GM21526 (cell line): ENCODE measurements at regions not wholly inside any gene's neighbourhood (a gene's known extent, or its start where the extent isn't known, plus 50 kb on each side); places are given as distances from the start of the nearest gene placed in this dataset.
A peak's percentile ranks its signal among the peaks of the same experiment; 100 is the strongest.
"Not testable (repeated sequence)": the region's sequence is repeated elsewhere in the genome, so short reads cannot be mapped to it uniquely, and the experiment has no call there.

Experiments
- ATAC-seq: cut with Tn5 transposase; IDR thresholded peaks from one replicate; pipeline ENCODE4 v1.9.1; 2021; ENCODE audit warnings: moderate library complexity; ENCODE audit not compliant: unreplicated experiment, low FRiP score

DNA sequence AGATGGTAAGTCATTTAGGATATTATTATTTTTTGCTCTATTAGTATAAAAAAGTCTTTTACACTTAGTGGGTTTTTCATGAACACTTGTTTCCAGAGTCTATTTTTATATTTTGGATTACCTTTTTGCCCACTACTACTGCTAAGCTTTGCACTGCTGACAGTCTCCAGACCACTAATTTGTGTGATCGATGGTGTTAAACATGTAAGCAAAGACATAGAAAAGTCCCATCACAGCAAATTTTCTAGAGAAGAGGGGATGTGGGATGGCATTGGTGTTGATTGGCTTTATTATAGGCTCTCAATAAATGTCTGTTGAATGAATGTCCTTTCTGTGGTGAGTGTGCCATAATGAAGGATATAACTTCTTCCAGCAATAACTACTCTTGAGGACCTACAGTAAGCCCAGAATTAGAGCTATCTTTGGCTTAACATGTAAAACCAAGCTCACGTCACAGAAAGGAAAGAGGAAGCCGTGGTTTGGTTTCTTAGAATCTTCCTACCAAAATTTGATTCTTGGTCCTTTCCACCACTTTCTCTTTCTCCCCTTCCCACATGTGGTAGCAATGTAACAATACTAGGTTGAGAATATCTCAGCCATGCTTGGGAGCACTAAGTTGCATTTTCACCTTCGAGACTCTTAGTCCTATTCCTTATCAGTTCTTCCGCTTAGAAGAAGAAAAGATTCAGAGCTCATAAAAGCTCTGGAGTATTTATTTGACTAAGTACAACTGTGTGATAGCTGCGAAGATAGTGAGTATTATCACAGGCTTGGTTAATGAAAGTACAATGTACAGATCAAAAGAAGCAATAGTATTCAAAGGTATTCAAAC, 90.6 kb upstream of the UMPS start:
- ATAC-seq, result peak; percentile 63

GRCh38 chr3:124640635-124641306, 89.5 kb upstream of the UMPS start:
- no peak for ATAC-seq

DNA sequence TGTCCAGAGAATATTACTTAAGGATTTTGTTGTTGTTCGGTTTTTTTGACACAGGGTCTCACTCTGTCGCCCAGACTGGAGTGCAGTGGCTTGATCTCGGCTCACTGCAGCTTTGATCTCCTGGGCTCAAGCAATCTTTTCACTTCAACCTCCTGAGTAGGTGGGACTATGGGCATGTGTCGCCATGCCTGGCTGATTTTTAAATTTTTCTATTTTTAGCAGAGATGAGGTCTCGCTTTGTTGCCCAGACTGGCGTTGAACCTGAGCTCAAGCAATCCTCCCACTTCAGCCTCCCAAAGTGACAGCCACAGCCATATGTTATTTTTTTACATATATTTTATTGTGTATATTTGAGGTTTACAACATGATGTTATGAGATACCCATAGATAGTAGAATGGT, 86.8 kb upstream of the UMPS start:
- no peak for ATAC-seq

DNA sequence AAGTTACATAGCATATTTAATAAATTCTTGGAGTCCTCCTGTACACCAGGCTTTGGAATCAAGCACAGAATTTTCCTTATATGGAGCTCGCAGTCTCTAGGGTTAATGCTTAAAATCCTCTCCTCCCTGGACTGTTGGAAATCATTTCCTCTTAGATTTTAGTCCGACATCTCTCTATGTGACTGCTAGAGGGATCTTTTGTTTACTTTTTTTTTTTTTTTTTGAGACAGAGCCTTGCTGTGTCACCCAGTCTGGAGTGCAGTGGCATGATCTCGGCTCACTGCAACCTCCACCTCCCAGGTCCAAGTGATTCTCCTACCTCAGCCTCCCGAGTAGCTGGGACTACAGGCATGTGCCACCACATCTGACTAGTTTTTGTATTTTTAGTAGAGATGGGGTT, 84.1 kb upstream of the UMPS start:
- ATAC-seq, result not testable (repeated sequence)

- ATAC-seq, result no peak
Measured at GRCh38 chr3:124648551-124648950, 81.7 kb upstream of the UMPS start.

- no peak for ATAC-seq
Measured at GRCh38 chr3:124650798-124651197, 79.5 kb upstream of the UMPS start.

DNA sequence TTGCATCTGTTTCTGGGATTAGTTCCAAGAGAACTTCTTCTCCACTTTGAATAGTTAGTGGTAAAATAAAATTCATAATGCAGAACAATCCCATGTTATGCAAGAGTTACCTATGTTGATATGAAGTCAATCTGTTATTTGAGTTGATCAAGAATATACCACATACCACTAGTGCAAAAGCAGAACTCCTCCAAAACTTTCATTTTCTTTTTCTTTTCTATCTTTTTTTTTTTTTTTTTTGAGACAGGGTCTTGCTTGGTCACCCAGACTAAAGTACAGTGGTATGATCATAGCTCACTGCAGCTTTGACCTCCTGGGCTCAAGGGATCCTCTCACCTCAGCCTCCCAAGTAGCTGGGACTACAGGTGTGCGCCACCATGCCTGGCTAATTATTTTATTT, 78.8 kb upstream of the UMPS start:
- not testable (repeated sequence) for ATAC-seq

GRCh38 chr3:124652009-124652408, 78.2 kb upstream of the UMPS start:
- no peak for ATAC-seq

DNA sequence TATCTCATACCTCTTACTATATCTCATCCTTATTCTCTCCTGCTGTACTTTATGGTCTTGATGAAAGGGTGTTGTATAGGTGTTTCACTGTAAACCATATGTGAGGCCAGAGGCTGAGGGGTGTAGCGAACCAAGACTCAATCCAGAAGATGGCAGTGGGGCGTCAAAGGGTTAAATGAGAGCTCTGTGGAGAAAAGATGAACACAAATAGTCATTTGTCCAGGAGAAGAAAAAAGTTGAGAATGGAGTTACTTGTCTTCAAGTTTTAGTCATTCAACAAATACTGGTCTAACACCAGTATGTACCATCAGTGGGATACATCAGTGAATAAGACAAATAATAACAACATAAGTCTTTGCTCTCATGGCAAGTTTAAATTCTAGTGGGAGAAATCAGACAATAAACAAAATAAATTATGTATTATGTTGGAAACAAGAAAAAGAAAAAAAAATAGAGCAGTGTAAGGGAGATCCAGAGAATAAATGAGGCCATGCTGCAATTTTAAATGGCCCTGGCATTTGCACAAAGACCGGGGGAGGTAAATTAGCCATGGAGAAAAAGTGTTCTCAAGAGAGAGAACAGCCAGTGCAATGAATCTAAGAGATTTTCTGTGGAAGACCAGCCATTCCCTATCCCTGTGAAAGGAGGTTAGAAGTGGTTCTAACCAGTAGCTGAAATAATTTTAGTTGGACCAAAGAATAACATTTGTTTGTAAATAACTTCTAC, 77.0 kb upstream of the UMPS start:
- ATAC-seq, result no peak

DNA sequence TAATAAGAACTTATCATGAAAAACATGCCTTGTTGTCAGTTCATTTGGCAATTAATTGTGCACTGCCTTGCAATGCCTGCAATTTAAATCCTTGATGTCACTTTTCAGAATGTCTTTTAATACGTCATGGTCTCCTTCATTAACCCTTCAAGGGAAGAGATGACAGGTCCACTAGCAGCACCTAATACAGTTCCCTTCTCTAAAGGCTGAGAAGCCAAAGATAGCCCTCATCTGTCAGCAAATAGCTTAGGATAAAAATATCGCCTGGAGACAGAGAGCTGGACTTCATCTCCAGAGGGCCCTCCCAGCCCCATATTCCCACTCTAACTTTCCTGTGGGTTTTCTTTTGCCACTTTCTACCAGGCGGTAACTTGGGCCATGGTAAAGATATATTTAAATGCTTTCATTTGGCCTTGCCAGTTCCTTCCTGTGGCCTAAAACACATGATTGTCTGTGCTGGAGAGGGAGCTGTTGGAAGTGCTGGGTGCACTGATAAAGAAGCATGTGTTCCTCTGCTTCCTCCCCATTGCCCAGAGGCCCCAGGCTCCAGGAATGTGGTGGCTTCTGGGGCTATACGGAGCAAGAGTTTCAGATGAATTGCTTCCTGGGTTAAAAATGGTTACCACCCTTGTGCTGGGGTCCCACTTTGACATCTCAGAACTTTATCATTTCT, 76.3 kb upstream of the UMPS start:
- ATAC-seq, result no peak

DNA sequence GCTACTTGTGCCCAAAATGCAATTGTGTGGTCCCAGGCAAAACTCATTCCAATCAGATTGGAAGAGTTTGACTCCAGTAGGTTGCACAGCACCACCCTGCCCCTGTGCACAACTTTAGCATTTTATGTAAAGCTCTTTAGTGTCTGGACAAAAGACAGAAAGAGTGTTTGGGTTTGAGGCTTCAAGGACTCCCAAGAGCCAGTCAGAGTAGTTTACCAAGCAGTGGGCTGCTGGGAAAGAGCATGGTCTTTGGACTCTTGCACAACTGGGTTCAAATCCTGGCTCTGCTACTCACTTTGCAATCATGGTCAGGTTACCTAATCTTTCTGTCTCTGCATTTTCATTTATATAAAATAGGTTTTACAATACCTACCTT, 75.8 kb upstream of the UMPS start:
- no peak for ATAC-seq

- no peak for ATAC-seq
Measured at GRCh38 chr3:124656531-124656930, 73.7 kb upstream of the UMPS start.

- no peak for ATAC-seq
Measured at GRCh38 chr3:124657138-124657537, 73.1 kb upstream of the UMPS start.

- ATAC-seq, result no peak
Measured at GRCh38 chr3:124658270-124658669, 72.0 kb upstream of the UMPS start.

DNA sequence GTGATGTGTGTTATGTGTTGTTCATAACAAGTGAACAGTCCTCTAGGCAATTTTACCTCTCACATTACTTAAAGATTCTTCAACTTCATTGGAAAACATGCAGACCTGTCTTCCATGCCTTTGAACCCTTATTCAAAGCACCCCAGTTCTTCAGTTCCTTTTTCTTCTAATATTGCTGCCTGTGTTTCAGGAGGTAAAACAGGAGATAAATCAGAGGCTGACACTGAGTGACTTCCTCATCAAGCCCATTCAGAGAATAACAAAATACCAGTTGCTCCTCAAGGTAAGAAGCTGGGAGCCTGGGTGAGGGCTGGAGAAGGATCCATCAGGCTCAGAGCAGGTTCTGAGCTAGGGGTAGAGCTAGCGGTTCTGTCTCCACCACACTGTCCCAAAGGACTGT, 71.1 kb upstream of the UMPS start:
- ATAC-seq, result no peak

DNA sequence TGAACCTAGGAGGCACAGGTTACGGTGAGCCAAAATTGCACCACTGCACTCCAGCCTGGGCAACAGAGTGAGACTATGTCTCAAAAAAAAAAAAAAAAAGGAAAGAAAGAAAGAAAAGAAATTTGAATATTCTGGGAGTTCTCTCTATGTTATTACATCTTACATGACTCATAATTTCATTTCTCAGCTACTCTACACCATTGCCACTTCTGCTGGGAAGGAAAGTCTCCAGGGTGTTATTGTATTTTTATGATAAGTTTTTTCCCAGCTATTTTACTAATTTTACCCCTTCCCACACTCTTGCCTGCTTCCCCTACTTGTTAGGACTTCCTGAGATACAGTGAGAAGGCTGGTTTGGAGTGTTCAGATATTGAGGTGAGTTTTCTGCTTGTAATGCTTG, 69.7 kb upstream of the UMPS start:
- no peak for ATAC-seq

- ATAC-seq, result no peak
Measured at GRCh38 chr3:124663690-124664089, 66.6 kb upstream of the UMPS start.

DNA sequence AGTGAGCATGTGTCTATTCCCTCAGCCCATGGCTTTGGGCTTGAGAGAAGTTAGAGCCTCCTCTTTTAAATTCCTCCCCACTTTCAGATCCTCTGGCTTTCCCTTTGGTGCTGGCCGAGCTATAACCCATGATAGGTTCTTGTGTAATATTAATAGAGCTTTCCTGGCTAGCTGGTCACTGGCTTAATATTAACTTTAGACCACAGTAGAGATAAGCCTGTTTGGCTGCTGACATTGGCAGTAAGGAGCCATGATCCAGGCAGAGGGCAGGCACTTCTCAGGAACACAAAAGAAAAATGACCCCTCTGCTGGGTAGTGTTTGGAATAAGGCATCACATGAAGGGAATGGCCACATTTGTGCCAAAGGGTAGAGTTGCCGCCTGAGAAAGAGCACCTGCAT, 65.4 kb upstream of the UMPS start:
- no peak for ATAC-seq

DNA sequence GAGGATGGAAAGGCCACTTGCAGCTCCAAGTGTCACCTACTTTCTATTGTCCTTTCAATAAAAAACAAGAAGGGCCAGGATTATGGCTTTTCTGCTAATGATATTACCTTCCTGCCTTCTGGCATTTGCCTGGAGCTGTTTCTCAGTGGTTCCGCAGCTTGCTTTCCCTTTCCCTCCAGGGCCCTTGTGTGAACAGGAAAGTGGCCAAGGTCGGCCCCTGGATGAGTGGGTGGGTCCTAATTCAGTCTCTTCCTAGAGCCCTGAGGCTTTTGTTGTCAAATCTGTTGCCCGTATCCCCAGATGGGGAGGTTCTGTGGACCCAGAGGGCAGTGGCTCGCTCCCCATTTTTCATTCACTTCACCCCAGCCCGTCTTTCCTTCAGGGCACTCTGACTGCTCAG, 64.2 kb upstream of the UMPS start:
- ATAC-seq, result no peak

DNA sequence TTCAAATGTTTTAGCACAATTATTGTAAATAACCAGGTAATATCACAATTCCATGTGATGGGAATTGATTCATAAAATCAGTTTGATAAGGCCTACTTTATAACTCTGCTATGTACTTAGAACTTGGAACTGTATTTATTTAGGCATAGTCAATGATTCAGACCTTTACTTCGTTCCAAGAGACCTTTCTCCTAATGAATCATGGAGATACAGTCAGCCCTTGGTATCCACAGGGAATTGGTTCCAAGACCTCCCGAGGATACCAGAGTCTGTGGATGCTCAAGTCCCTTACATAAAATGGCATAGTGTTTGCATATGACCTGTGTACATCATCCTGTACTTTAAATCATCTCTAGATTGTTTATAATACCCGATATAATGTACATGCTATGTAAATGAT, 60.8 kb upstream of the UMPS start:
- no peak for ATAC-seq

DNA sequence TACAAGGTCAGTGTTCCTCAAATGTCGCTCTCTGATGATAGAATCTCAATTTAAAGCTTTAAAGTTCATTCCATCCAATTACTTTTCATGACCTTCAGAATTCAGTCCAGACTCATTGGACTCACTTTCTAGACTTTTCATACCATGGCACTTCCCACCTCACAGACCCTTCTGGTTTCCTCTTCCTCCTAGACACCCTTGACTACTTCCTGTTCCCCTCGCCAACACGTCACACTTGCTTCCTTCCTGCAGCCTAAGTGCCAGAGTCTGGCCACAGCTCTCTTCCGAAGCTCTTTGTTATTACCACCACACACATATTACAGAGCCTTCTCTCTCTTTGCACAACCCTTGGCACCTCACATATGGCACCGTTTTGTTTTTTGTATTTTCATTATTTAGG, 59.1 kb upstream of the UMPS start:
- ATAC-seq, result no peak
